ENCODE measurements at regions not wholly inside any gene's neighbourhood (a gene's known extent, or its start where the extent isn't known, plus 50 kb on each side); places are given as distances from the start of the nearest gene placed in this dataset.

DNA sequence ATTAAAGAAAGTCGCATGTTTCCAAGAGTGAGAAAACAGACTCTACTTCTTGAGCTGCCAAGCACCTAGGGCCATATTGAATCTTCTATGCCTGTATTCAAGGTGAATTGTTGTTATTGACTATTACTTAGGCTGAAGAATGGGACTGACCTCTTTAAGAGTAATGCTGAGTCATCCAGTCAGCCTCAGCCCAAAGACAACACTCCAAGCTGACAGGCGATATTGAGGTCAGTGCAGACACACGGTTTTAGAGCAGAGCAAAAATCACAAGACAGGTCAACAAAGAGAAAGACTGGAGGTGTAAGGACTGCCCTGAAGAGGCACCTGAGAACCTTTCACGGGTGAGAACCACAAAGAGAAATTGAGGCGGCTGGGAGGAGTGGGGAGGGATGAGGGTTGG is 146.9 kb downstream of the MIS18A start:
- TF ChIP-seq, protein P1, sequence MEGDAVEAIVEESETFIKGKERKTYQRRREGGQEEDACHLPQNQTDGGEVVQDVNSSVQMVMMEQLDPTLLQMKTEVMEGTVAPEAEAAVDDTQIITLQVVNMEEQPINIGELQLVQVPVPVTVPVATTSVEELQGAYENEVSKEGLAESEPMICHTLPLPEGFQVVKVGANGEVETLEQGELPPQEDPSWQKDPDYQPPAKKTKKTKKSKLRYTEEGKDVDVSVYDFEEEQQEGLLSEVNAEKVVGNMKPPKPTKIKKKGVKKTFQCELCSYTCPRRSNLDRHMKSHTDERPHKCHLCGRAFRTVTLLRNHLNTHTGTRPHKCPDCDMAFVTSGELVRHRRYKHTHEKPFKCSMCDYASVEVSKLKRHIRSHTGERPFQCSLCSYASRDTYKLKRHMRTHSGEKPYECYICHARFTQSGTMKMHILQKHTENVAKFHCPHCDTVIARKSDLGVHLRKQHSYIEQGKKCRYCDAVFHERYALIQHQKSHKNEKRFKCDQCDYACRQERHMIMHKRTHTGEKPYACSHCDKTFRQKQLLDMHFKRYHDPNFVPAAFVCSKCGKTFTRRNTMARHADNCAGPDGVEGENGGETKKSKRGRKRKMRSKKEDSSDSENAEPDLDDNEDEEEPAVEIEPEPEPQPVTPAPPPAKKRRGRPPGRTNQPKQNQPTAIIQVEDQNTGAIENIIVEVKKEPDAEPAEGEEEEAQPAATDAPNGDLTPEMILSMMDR (IDR thresholded peaks at IDR 0.05; ENCODE audit: low read depth, low read length): no peak
- TF ChIP-seq EZH2phosphoT487 (IDR thresholded peaks at IDR 0.05; ENCODE audit: low read depth): no peak

All from OCI-LY3 (cell line).